ENCODE measurements at regions not wholly inside any gene's neighbourhood (a gene's known extent, or its start where the extent isn't known, plus 50 kb on each side); places are given as distances from the start of the nearest gene placed in this dataset.
"Not testable (repeated sequence)": the region's sequence is repeated elsewhere in the genome, so short reads cannot be mapped to it uniquely, and the experiment has no call there.

GRCh38 chrX:137118136-137118535, 84.3 kb upstream of the GPR101 start:
- DNase-seq: no peak
- Mint-ChIP-seq H3K9me3 (ENCODE audit: low read depth) (no peaks in the 10 kb centered on the region), H3K36me3 (ENCODE audit: low read depth) (no peaks in the 10 kb centered on the region), H3K4me1 (no peaks in the 10 kb centered on the region), H3K27me3 (peaks cover 11% of the 10 kb centered on the region), H3K27ac (no peak overlapping the region), H3K4me3 (no peak overlapping the region)
- CTCF ChIA-PET: no interaction called here
- intact Hi-C loops (cut with DNase I, micrococcal nuclease): no loop called here
- POLR2A ChIA-PET: no interaction called here
- no peak for ATAC-seq

- CTCF ChIA-PET; DNase-seq; H3K27ac Mint-ChIP-seq; H3K4me3 Mint-ChIP-seq; H3K27me3 Mint-ChIP-seq; H3K9me3 Mint-ChIP-seq (ENCODE audit: low read depth); ATAC-seq; H3K4me1 Mint-ChIP-seq; intact Hi-C loops (cut with DNase I, micrococcal nuclease); POLR2A ChIA-PET; H3K36me3 Mint-ChIP-seq (ENCODE audit: low read depth): not testable (repeated sequence)
Measured at GRCh38 chrX:137107877-137108276, 74.1 kb upstream of the GPR101 start.

- ATAC-seq: no peak
- POLR2A ChIA-PET: no interaction called here
- Mint-ChIP-seq H3K36me3 (ENCODE audit: low read depth) (no peaks in the 10 kb centered on the region), H3K4me1 (no peaks in the 10 kb centered on the region), H3K4me3 (no peak overlapping the region), H3K27ac (no peak overlapping the region), H3K9me3 (ENCODE audit: low read depth) (no peaks in the 10 kb centered on the region), H3K27me3 (peaks cover 7% of the 10 kb centered on the region)
- CTCF ChIA-PET: interaction anchor here (0.5 kb wide), 1 partner anchor 480 kb away, joined by 3 read pairs; no protein-coding TSS in a partner anchor
- no peak for DNase-seq
- intact Hi-C loops (cut with DNase I, micrococcal nuclease): no loop called here
Measured at GRCh38 chrX:137101273-137101990, 67.6 kb upstream of the GPR101 start.
